Body of pancreas (tissue), 4 donors: ENCODE measurements at regions not wholly inside any gene's neighbourhood (a gene's known extent, or its start where the extent isn't known, plus 50 kb on each side); places are given as distances from the start of the nearest gene placed in this dataset.

Experiments used
- CTCF ChIP-seq, 7 experiments: fragments of 450-650 bp in 4 of 7; fragments of 200-600 bp in 3 of 7; sonication (generic) in 3 of 7; IDR thresholded peaks; one replicate each; pipeline ENCODE4 v1.5.1; 2016 to 2019; ENCODE audit warnings: antibody characterized with exemption in 7 of 7
- POLR2A ChIP-seq, 3 donors: fragments of 450-650 bp; IDR thresholded peaks; one replicate each; pipeline ENCODE4 v1.6.1; 2016; ENCODE audit warnings: antibody characterized with exemption in 3 of 3, mild to moderate bottlenecking in 2 of 3

GRCh38 chrX:85592980-85593379 is 213.5 kb upstream of the POF1B start:
- TF ChIP-seq POLR2A (IDR thresholded peaks at IDR 0.05): no peak
- no peak for TF ChIP-seq CTCF (IDR thresholded peaks at IDR 0.05)
